ENCODE measurements at regions not wholly inside any gene's neighbourhood (a gene's known extent, or its start where the extent isn't known, plus 50 kb on each side); places are given as distances from the start of the nearest gene placed in this dataset.

DNA sequence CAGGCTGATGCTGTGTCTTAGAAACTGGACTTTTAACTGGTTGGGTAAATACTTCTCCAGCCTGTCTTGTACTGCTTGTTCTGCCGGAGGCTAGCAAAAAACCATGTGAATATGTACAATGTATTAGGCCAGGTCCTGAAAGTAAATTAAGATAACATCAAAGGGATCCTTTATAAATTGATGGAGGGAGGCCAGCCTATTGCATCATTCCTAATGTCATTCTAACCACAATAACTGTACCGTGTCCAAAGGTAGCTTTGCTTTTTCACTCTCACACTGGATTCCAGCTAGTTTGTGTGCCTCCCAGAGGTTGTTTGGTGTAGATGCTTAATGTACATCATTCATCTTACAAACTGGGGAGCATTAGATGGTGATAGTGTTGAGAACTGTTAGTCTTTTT is 91.2 kb upstream of the SEM1 start:
- no CpG with 5 or more reads among the region's 2 CpGs for WGBS, 2 experiments (ENCODE audit: extremely low coverage in 2 of 2, insufficient read length in 1 of 2)
- intact Hi-C loops (cut with micrococcal nuclease) = no loop called here

More for the DNA sequence above, 91.2 kb upstream of the SEM1 start:
- Histone ChIP-seq H3K4me3 (ENCODE audit: insufficient read depth, low read depth, low read length) (no peak overlapping the region), H3K4me1 (ENCODE audit: control insufficient read depth, insufficient read depth, low read length) (no peaks in the 10 kb centered on the region), H4K8ac (ENCODE audit: low read depth in 2 of 2, low read length in 2 of 2) (no peak overlapping the region), H2AK5ac (ENCODE audit: low read depth, low read length) (no peak overlapping the region), H3K23ac (ENCODE audit: low read depth, low read length) (no peak overlapping the region), H2BK5ac (ENCODE audit: low read depth, low read length, poor library complexity, severe bottlenecking) (no peak overlapping the region), H3K9me1 (ENCODE audit: insufficient read depth, low read length) (no peaks in the 10 kb centered on the region), H4K20me1 (ENCODE audit: insufficient read depth, low read length) (no peaks in the 10 kb centered on the region), H2BK15ac (ENCODE audit: low read depth, low read length) (no peak overlapping the region), H3K4me2 (ENCODE audit: low read depth, low read length) (no peak overlapping the region), H3K56ac (ENCODE audit: extremely low read depth, insufficient read depth, low read length) (no peak overlapping the region), H3K27ac (ENCODE audit: insufficient read depth, low read length) (no peak overlapping the region), H3K27me3 (ENCODE audit: control insufficient read depth, insufficient read depth, low read length) (no peaks in the 10 kb centered on the region), H3K4ac (ENCODE audit: low read depth, low read length) (no peak overlapping the region), H3K36me3 (ENCODE audit: control insufficient read depth, insufficient read depth, low read length) (no peaks in the 10 kb centered on the region), H3K9me3 (ENCODE audit: control insufficient read depth, insufficient read depth, low read length) (peaks cover 2% of the 10 kb centered on the region; the same call in 1 of the 2 replicates), H2AK9ac (replicated peaks; ENCODE audit: low read depth, low read length, poor library complexity) (no peak overlapping the region), H2AFZ (replicated peaks; ENCODE audit: low read length, poor library complexity) (no peak overlapping the region), H3K18ac (ENCODE audit: low read depth, low read length) (no peak overlapping the region), H4K5ac (ENCODE audit: low read depth, low read length) (no peak overlapping the region), H3K14ac (replicated peaks; ENCODE audit: low read depth, low read length) (no peak overlapping the region), H2BK120ac (ENCODE audit: low read depth, low read length) (no peak overlapping the region), H2BK20ac (ENCODE audit: low read depth, low read length) (no peak overlapping the region), H3K79me1 (ENCODE audit: low read depth in 1 of 2, low read length in 2 of 2) (no peaks in the 10 kb centered on the region), H4K91ac (ENCODE audit: insufficient read depth, low read depth, low read length) (no peak overlapping the region), H3K9ac (ENCODE audit: low read depth, low read length) (no peak overlapping the region)
- DNase-seq (no peak), ATAC-seq (ENCODE audit: low read depth) (no peak)
- dilution Hi-C loops (cut with HindIII; ENCODE audit: low sequenced_read_pairs, unreplicated experiment) (no loop called here), in situ Hi-C loops (cut with MboI; ENCODE audit: low sequenced_read_pairs) (no loop called here)
- CTCF ChIA-PET = no interaction called here
- TF ChIP-seq CHD1 (IDR thresholded peaks at IDR 0.05; ENCODE audit: low read depth, low read length) (no peak), MXI1 (IDR thresholded peaks at IDR 0.05; ENCODE audit: borderline replicate concordance, low read depth, low read length) (no peak)
- POLR2A ChIA-PET (ENCODE audit: unreplicated experiment) = no interaction called here
- BruUV-seq (replicated peaks) = no TSS peak
